ENCODE measurements at regions not wholly inside any gene's neighbourhood (a gene's known extent, or its start where the extent isn't known, plus 50 kb on each side); places are given as distances from the start of the nearest gene placed in this dataset.

- no peak for DNase-seq (ENCODE audit: low read depth)
Measured at GRCh38 chr1:65486613-65487012, 66.1 kb downstream of the LEPR start.

- DNase-seq (ENCODE audit: low read depth): no peak
Measured at GRCh38 chr1:65489481-65489880, 69.0 kb downstream of the LEPR start.

- no peak for DNase-seq (ENCODE audit: low read depth)
Measured at GRCh38 chr1:65490231-65491009, 70.0 kb downstream of the LEPR start.

DNA sequence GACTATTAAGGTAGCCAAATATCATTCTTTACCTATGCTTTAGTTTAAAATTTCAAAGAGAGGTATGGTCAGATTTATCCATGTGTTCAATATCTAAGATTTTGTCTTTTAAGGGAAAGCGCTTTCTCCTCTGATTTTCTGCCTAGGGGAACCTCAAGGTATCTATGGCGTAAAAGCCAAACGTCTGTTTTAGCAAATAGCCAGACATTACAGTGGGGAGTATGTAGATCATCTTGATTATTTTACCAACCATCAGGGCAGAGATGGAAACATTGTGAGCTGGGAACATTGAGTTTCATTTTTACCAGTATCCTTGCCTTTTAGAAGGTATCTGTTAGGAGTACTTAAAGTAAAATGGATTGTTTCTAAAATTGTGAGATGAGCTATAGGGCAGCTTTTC is 71.0 kb downstream of the LEPR start:
- no peak for DNase-seq (ENCODE audit: low read depth)

DNA sequence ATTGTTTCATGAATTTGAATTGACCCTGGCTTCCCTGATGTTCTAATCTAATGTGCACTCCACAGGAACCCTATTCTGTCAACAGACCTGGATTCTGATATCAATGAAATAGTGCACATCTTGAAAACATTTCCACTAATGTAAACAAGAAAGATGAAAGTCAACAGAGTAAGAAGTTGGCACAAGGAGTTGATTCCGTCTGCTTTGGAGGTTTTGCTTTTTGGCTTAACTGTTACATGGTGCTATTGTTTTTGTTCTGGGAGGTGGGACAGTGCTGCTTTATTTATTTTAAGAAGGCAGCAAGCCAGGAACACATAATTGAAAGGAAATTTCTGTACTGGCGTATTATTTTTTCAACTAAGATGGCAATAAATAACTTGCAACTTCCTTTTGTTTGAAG is 73.3 kb downstream of the LEPR start:
- DNase-seq (ENCODE audit: low read depth): no peak

DNA sequence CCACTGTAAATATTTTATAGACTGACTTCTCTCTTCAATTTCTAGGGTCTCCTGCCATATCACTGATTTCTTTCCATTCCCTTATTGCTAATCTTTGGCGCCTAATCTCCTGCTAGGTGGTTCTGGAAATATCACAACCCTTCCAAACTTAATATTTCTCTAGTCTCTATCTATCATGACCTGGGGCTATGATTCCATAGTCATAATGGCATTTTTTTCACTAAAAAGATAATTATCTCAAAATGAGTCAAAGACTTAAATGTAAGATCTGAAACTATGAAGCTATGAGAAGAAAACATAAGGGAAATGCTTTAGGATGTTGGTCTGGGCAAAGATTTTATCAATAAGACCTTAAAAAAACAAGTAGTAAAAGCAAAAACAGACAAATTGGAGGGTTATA is 74.2 kb downstream of the LEPR start:
- no peak for DNase-seq (ENCODE audit: low read depth)

GRCh38 chr1:65495137-65495536 is 74.7 kb downstream of the LEPR start:
- DNase-seq (ENCODE audit: low read depth): no peak

DNA sequence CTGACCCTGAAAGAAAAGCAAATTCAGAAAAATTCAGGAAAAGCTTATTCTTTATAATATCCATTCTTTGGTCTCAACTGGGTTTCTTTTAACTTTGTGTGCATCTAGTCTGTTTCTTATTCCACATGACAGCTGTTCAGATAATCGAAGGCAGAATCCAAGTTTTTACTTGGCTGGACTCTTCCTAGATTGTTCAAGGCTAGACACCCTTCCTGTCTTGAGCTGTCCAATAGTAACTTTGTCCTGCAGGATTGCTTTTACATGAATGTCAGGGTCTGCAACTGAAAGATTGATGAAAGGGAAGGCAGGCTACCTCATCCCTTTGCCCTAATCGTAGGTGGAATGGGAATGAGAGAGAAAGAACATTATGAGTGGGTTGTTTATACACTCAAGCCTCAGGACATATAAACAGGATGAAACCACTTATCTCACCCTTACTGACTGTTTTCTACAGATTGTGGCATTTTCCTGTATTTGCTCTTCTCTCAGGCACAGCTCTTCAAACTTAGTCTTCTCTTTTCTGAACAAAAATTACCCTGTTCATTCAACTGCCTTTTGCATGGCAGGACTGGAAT is 76.9 kb downstream of the LEPR start:
- no peak for DNase-seq (ENCODE audit: low read depth)

- peak; percentile 32 for DNase-seq (ENCODE audit: low read depth)
Measured at GRCh38 chr1:65503427-65503826, 83.0 kb downstream of the LEPR start.

DNA sequence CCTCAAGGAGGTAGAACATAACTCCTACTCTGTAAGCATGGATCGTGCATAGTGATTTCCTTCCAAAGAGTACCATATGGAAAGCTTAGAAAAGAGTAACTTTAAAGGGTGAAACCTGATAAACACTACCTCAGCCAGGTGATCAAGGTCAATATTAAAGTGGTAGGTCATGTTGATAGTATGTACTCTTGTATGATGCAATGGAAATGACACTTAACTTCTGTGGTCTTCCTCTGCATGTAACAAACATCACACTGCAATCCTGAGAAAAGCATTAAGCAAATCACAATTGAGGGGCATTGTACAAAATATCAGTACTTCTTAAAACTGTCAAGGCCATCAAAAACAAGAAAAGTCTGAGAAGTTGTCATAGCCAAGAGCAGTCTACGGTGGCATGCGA is 83.8 kb downstream of the LEPR start:
- no peak for DNase-seq (ENCODE audit: low read depth)

DNA sequence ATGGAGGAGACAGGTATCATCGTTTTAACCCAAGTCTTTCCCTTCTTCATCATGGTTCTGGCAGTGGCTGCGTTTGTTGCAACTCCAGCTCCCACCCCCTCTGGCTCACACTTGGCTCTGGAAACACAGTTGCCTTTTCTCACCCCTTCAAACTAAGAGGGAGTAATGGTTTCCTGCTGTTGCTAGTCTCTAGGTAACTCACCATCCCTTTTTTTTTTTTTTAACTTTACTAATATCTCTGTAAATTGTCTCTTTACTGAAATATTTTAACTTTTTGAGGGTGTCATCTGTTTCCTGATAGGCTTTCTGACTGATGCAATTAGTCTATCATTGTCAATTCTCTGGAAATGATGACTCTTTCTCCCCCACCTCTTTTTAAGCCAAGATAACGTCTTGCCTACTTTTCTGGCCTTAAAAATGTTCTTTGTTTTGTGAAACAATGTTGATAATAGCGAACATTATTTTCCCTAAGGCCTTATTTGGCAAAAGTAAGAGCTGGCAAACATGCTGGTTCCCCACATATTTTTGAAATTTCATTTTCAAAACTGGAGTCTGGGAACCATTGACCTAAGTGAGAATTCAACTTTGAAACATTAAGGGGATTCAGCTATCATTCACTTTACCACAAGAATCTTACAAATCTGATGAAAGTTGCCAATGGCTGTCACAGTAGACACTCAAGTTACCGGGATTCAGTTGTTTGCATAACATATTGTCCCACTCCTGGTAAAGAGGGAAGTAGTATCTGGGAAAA is 85.3 kb downstream of the LEPR start:
- no peak for DNase-seq (ENCODE audit: low read depth)

GRCh38 chr1:65508051-65508450 is 87.6 kb downstream of the LEPR start:
- no peak for DNase-seq (ENCODE audit: low read depth)

GRCh38 chr1:65509912-65510680 is 89.6 kb downstream of the LEPR start:
- peak; percentile 79 for DNase-seq (ENCODE audit: low read depth)

GRCh38 chr1:65510961-65511360 is 90.5 kb downstream of the LEPR start:
- DNase-seq (ENCODE audit: low read depth): no peak

- DNase-seq (ENCODE audit: low read depth): no peak
Measured at GRCh38 chr1:65512383-65512782, 91.9 kb downstream of the LEPR start.

DNA sequence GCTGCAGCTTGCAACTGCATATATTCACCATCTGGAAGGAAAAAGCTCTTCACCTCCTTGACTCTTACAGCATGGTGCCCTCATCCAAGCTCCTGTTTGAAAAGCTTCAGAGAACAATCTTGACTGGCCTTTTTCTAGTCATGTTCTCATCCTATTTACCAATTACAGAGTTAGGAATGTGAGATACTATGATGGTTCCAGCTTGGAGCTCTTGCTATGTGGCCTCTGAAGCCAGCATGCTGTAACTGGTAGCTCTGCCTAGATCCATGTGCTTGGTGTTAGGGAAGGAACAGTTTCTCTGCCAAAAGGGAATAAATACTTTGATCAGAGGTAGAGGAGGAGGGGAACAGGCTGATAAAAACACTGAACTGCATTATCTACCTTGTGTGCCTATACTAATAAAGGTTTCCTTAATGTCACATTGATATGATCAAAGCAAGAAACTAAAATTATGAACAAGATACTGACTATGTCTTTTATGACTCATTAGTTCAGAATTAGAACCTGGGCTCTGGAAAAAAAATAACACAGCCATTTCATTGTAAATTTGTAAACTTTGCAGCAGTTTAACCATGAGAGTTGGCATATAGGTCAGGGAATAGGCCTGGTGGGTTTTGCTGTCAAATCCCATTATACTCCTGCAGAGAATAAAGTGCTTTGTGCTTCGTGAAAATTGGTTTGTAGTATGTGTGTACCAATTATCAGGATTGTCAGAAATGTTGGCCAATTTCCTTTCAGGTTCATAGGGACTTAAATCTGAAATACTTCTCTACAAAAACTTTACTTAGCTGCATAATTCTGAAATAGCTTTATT is 92.7 kb downstream of the LEPR start:
- DNase-seq (ENCODE audit: low read depth): peak; percentile 9

DNA sequence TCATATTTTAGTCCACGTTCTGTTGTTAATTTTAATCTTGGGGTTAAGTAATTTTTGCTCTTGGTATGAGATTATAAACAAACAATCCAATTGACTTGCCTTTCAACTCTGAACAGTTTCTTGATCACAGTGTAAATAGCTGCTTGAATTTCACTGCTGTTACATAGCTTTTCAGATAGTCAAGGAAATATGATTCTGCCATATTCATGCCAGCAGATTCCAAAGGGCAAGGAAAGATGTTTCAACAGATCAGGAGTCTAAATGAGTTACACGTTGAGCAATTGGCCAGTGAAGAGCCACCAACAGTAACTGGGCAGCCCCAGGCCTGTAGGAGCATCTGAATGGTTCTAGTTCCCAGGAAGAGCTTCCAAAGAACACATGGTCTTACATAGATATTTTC is 93.6 kb downstream of the LEPR start:
- DNase-seq (ENCODE audit: low read depth): no peak

- no peak for DNase-seq (ENCODE audit: low read depth)
Measured at GRCh38 chr1:65524931-65525265, 104.4 kb downstream of the LEPR start.

- DNase-seq (ENCODE audit: low read depth): no peak
Measured at GRCh38 chr1:65525266-65526048, 105.0 kb downstream of the LEPR start.

DNA sequence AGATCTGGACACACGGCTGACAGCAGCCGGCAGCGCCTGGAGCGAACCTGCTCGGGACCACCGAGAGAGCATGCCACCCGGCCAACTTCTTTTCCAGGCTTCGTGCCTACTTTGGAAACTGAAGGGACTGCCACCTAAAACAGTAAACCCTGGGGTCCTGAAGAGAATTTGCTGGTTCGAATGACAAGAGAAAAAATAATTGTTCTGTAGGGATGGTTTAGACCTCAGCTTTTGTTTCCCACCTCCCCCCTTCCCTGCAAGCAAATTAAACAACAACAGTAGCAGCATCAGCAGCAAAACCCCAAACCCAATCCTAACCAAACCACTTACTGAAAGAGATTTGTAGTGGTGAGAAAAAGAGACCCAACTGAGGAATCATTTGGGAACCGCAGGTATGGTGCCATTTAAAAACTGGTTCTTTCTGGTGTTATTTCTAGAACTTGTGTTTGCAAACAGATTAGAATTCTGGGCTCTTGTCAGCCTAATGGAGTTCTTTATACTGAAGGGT is 105.6 kb downstream of the LEPR start:
- no peak for DNase-seq (ENCODE audit: low read depth)
